ENCODE measurements at regions not wholly inside any gene's neighbourhood (a gene's known extent, or its start where the extent isn't known, plus 50 kb on each side); places are given as distances from the start of the nearest gene placed in this dataset.
"Not testable (repeated sequence)": the region's sequence is repeated elsewhere in the genome, so short reads cannot be mapped to it uniquely, and the experiment has no call there.

- ChIA-PET POLR2A (no interaction called here), CTCF (no interaction called here)
These were observed 119.0 kb upstream of the DLG1 start for GRCh38 chr3:197417441-197417840.

- POLR2A ChIA-PET, CTCF ChIA-PET: not testable (repeated sequence)
These were observed 113.5 kb upstream of the DLG1 start for GRCh38 chr3:197411899-197412298.

GRCh38 chr3:197410170-197410569 lies 111.8 kb upstream of the DLG1 start:
- POLR2A ChIA-PET, CTCF ChIA-PET: not testable (repeated sequence)

GRCh38 chr3:197408177-197408957 lies 110.0 kb upstream of the DLG1 start:
- ChIA-PET POLR2A (no interaction called here), CTCF (interaction anchor here (1.0 kb wide), 1 partner anchor 12 kb away, joined by 3 read pairs; no protein-coding TSS in a partner anchor)

GRCh38 chr3:197407526-197407925 lies 109.1 kb upstream of the DLG1 start:
- ChIA-PET CTCF (interaction anchor here (0.6 kb wide), 1 partner anchor 794 kb away, joined by 3 read pairs; no protein-coding TSS in a partner anchor), POLR2A (no interaction called here)

GRCh38 chr3:197407053-197407452 lies 108.6 kb upstream of the DLG1 start:
- POLR2A ChIA-PET: no interaction called here
- CTCF ChIA-PET: interaction anchor here (0.6 kb wide), 1 partner anchor 794 kb away, joined by 3 read pairs; no protein-coding TSS in a partner anchor

- POLR2A ChIA-PET: no interaction called here
- CTCF ChIA-PET: no interaction called here
These were observed 107.9 kb upstream of the DLG1 start for GRCh38 chr3:197406266-197406665.

- CTCF ChIA-PET: no interaction called here
These were observed 106.3 kb upstream of the DLG1 start for GRCh38 chr3:197404754-197405153.

GRCh38 chr3:197404030-197404429 lies 105.6 kb upstream of the DLG1 start:
- ChIA-PET CTCF (no interaction called here), POLR2A (no interaction called here)

More at GRCh38 chr3:197404754-197405153, 106.3 kb upstream of the DLG1 start:
- POLR2A ChIA-PET: no interaction called here

- POLR2A ChIA-PET: not testable (repeated sequence)
- CTCF ChIA-PET: interaction anchor here (0.7 kb wide), 1 partner anchor 67 kb away, joined by 4 read pairs; no protein-coding TSS in a partner anchor
These were observed 104.0 kb upstream of the DLG1 start for GRCh38 chr3:197402401-197402800.

- CTCF ChIA-PET: no interaction called here
- POLR2A ChIA-PET: no interaction called here
These were observed 101.1 kb upstream of the DLG1 start for GRCh38 chr3:197399486-197399885.

- ChIA-PET CTCF (no interaction called here), POLR2A (no interaction called here)
These were observed 100.0 kb upstream of the DLG1 start for GRCh38 chr3:197398286-197398878.

- CTCF ChIA-PET: no interaction called here
- POLR2A ChIA-PET: no interaction called here
These were observed 99.4 kb upstream of the DLG1 start for GRCh38 chr3:197397838-197398237.

- ChIA-PET CTCF (interaction anchor here (1.0 kb wide), 1 partner anchor 192 kb away, joined by 3 read pairs; no protein-coding TSS in a partner anchor), POLR2A (interaction anchor here (0.8 kb wide), 1 partner anchor 33 kb away, joined by 5 read pairs; no protein-coding TSS in a partner anchor)
These were observed 96.3 kb upstream of the DLG1 start for GRCh38 chr3:197394464-197395321.

- POLR2A ChIA-PET: interaction anchor here (0.5 kb wide), 1 partner anchor 70 kb away, joined by 3 read pairs; no protein-coding TSS in a partner anchor
- CTCF ChIA-PET: not testable (repeated sequence)
These were observed 95.7 kb upstream of the DLG1 start for GRCh38 chr3:197394126-197394463.

GRCh38 chr3:197393711-197394110 lies 95.3 kb upstream of the DLG1 start:
- ChIA-PET CTCF (no interaction called here), POLR2A (interaction anchor here (0.5 kb wide), 1 partner anchor 70 kb away, joined by 3 read pairs; no protein-coding TSS in a partner anchor)

- ChIA-PET POLR2A (no interaction called here), CTCF (no interaction called here)
These were observed 94.5 kb upstream of the DLG1 start for GRCh38 chr3:197392961-197393360.

- ChIA-PET POLR2A (interaction anchor here (0.5 kb wide), 1 partner anchor 183 kb away, joined by 5 read pairs; no protein-coding TSS in a partner anchor), CTCF (no interaction called here)
These were observed 83.0 kb upstream of the DLG1 start for GRCh38 chr3:197381371-197381770.

GRCh38 chr3:197380786-197381185 lies 82.4 kb upstream of the DLG1 start:
- POLR2A ChIA-PET: interaction anchor here (0.5 to 0.6 kb wide), 2 partner anchors 34 to 182 kb away, joined by 3 to 5 read pairs; no protein-coding TSS in a partner anchor
- CTCF ChIA-PET: no interaction called here

- POLR2A ChIA-PET: no interaction called here
- CTCF ChIA-PET: no interaction called here
These were observed 80.7 kb upstream of the DLG1 start for GRCh38 chr3:197378985-197379718.
